Endothelial cell of umbilical vein (primary cell): ENCODE measurements at regions not wholly inside any gene's neighbourhood (a gene's known extent, or its start where the extent isn't known, plus 50 kb on each side); places are given as distances from the start of the nearest gene placed in this dataset.

ENCODE experiments used
- BruUV-seq: library from RNA; stranded (reverse); fragments of 400-500 nt; replicated peaks from 2 replicates; lab custom pipeline; 2021; lab: Mats Ljungman, UMichigan
- CTCF ChIA-PET: fragments of 300-600, 350-600 bp; sonication (Branson Sonifier 250); formaldehyde crosslinking; loops from one replicate; lab custom pipeline; 2021; ENCODE audit warnings: antibody characterized with exemption, inconsistent platforms; lab: Charles Lee
- POLR2A ChIA-PET: fragments of 300-600, 350-600 bp; sonication (Branson Sonifier 250); formaldehyde crosslinking; loops from one replicate; lab custom pipeline; 2021; ENCODE audit warnings: antibody characterized with exemption, inconsistent platforms; lab: Charles Lee
- DNase-seq: peaks from one replicate; pipeline ENCODE4 v3.0.0-alpha.2; 2011; ENCODE audit warnings: low read depth, low spot score
- FAIRE-seq: peaks from 2 replicates; lab custom pipeline; 2011; peaks lifted over from hg19 to GRCh38; lab: Jason Lieb, UNC
- H2AFZ ChIP-seq: 2 replicates; pipeline ENCODE4 v1.6.0; 2012; ENCODE audit warnings: low read depth, low read length, control low read depth, inconsistent platforms
- H3K27ac ChIP-seq: 2 replicates; pipeline ENCODE4 v1.5.1; 2011; ENCODE audit warnings: low read depth, mild to moderate bottlenecking, control low read depth, low read length, moderate library complexity; ENCODE audit not compliant: insufficient read depth
- H3K27me3 ChIP-seq, 2 experiments: 2 replicates each; pipeline versions ENCODE4 v1.6.0 to v1.6.1; 2011; ENCODE audit warnings: low read length in 2 of 2, mixed read lengths in 1 of 2; ENCODE audit not compliant: control insufficient read depth in 2 of 2, insufficient read depth in 2 of 2
- H3K36me3 ChIP-seq, 2 experiments: 2 replicates in 1 of 2; 3 replicates in 1 of 2; pipeline ENCODE4 v1.5.1; 2011; ENCODE audit warnings: low read length in 2 of 2, mild to moderate bottlenecking in 1 of 2, moderate library complexity in 1 of 2; ENCODE audit not compliant: control insufficient read depth in 2 of 2, insufficient read depth in 2 of 2; ENCODE audit errors: extremely low read depth in 1 of 2
- H3K4me1 ChIP-seq: 3 replicates; pipeline ENCODE4 v1.5.1; 2011; ENCODE audit warnings: mild to moderate bottlenecking, low read length; ENCODE audit not compliant: control insufficient read depth, insufficient read depth; ENCODE audit errors: extremely low read depth
- H3K4me2 ChIP-seq: 2 replicates; pipeline ENCODE4 v1.6.1; 2011; ENCODE audit warnings: low read length, control low read depth, mixed read lengths; ENCODE audit not compliant: insufficient read depth
- H3K4me3 ChIP-seq, 3 experiments: fragments of 200-600 bp in 1 of 3; sonication (generic), shearing (Covaris generic) in 1 of 3; replicated peaks in 1 of 3; 2 replicates each; pipeline ENCODE4 v1.5.1; 2011 to 2016; ENCODE audit warnings: control low read depth in 3 of 3, low read length in 3 of 3, mild to moderate bottlenecking in 2 of 3, inconsistent platforms in 1 of 3, low read depth in 1 of 3, moderate library complexity in 1 of 3; ENCODE audit not compliant: insufficient read depth in 1 of 3
- H3K79me2 ChIP-seq: 2 replicates; pipeline ENCODE4 v1.6.0; 2012; ENCODE audit warnings: low read length, inconsistent platforms; ENCODE audit not compliant: control insufficient read depth, insufficient read depth
- H3K9ac ChIP-seq: replicated peaks from 2 replicates; pipeline ENCODE3; 2011; ENCODE audit warnings: low read length, control low read depth; ENCODE audit not compliant: insufficient read depth; ENCODE audit errors: extremely low read depth
- H3K9me1 ChIP-seq: replicated peaks from 3 replicates; pipeline ENCODE4 v1.6.0; 2011; ENCODE audit warnings: mild to moderate bottlenecking, low read length; ENCODE audit not compliant: control insufficient read depth, insufficient read depth; ENCODE audit errors: extremely low read depth
- H3K9me3 ChIP-seq: replicated peaks from 2 replicates; pipeline ENCODE4 v1.5.1; 2012; ENCODE audit warnings: low read length, inconsistent platforms; ENCODE audit not compliant: control insufficient read depth, insufficient read depth
- H4K20me1 ChIP-seq: replicated peaks from 2 replicates; pipeline ENCODE3; 2011; ENCODE audit warnings: mild to moderate bottlenecking, low read length; ENCODE audit not compliant: control insufficient read depth, insufficient read depth; ENCODE audit errors: extremely low read depth
- EZH2 ChIP-seq: IDR thresholded peaks from 2 replicates; pipeline ENCODE4 v1.6.1; 2012; ENCODE audit warnings: borderline replicate concordance, low read depth, mild to moderate bottlenecking, moderate library complexity, low read length, inconsistent platforms; ENCODE audit not compliant: severe bottlenecking
- FOS ChIP-seq: IDR thresholded peaks from 2 replicates; pipeline ENCODE4 v1.6.1; 2011; ENCODE audit warnings: mild to moderate bottlenecking, low read length, moderate library complexity, borderline replicate concordance; ENCODE audit not compliant: insufficient read depth
- GATA2 ChIP-seq: IDR thresholded peaks from 2 replicates; pipeline ENCODE4 v1.7.0; 2011; ENCODE audit warnings: low read depth, mild to moderate bottlenecking, moderate library complexity, mixed read lengths, low read length; ENCODE audit not compliant: insufficient read length, insufficient read depth
- JUN ChIP-seq: IDR thresholded peaks from 2 replicates; pipeline ENCODE4 v1.6.1; 2011; ENCODE audit warnings: borderline replicate concordance, low read depth; ENCODE audit not compliant: insufficient read length, insufficient read depth
- MYC ChIP-seq: IDR thresholded peaks from one replicate; pipeline ENCODE4 v1.6.1; 2011; ENCODE audit warnings: mild to moderate bottlenecking, low read depth, low read length
- POLR2AphosphoS5 ChIP-seq: IDR thresholded peaks from 2 replicates; pipeline ENCODE4 v1.6.1; 2012; ENCODE audit warnings: low read depth, mild to moderate bottlenecking, control low read depth, low read length, moderate library complexity; ENCODE audit not compliant: insufficient read depth
- dilution Hi-C: fragments of 300-500 bp; cut with MboI; formaldehyde crosslinking; loops from one replicate; pipeline ENCODE4 v1.15.0; 2019; ENCODE audit warnings: low sequenced_read_pairs; ENCODE audit not compliant: extremely low pct_ligation_motif_present
- intact Hi-C: fragments of 100-400 bp; cut with micrococcal nuclease; formaldehyde crosslinking; loops from one replicate; pipeline ENCODE4 v1.10.0; 2022
- TF ChIP-seq, protein P1 (sequence below), 2 donors: IDR thresholded peaks; 1 replicate in 1 of 2; 2 replicates in 1 of 2; pipeline ENCODE4 v1.5.1; 2011; ENCODE audit warnings: low read length in 2 of 2, mild to moderate bottlenecking in 2 of 2, moderate library complexity in 2 of 2, control low read depth in 1 of 2, inconsistent platforms in 1 of 2, low read depth in 1 of 2; ENCODE audit not compliant: insufficient read depth in 1 of 2; ENCODE audit errors: extremely low read depth in 1 of 2
- TF ChIP-seq, protein P2 (sequence below): IDR thresholded peaks from 2 replicates; pipeline ENCODE4 v1.6.1; 2011; ENCODE audit not compliant: insufficient read depth, insufficient read length

DNA sequence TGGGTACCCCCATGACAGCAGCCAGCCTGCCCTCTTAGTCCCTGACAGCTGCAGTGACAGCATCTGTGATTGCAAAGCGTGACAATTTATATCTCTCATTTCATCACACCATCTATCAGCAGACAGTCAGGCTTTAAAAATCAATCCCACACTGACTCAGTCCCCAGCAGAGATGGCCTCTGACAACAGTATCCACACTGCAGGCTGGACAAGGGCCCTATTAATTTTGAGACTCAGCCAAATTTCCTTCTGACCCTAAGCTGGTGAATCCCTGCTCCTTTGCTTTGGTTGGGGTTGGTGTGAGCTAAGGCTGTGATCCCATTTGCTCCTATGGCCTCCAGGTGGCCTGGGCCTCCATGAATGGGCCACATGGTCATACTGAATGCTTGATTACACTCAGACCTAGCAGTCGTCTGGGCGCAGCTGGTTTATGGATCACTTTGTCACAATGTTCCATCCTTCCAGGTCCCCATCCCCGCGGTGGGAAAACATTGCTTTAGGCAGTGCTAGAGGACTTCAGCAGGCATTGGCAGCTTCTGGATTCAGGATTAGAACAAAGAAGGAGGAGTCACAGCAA is 68.2 kb upstream of the B3GAT1 start:
- no peak overlapping the region for H3K9ac ChIP-seq
- DNase-seq (no peak), FAIRE-seq (no peak)
- H3K36me3 ChIP-seq: no peaks in the 10 kb centered on the region
- H3K9me3 ChIP-seq: no peaks in the 10 kb centered on the region
- H3K4me3 ChIP-seq: no peak overlapping the region
- POLR2A ChIA-PET: no interaction called here
- no peaks in the 10 kb centered on the region for H3K9me1 ChIP-seq
- no peaks in the 10 kb centered on the region for H3K79me2 ChIP-seq
- H3K4me1 ChIP-seq: no peaks in the 10 kb centered on the region
- H2AFZ ChIP-seq: no peak overlapping the region
- H3K27ac ChIP-seq: no peak overlapping the region
- dilution Hi-C loops: no loop called here
- H3K4me2 ChIP-seq: no peak overlapping the region
- CTCF ChIA-PET: no interaction called here
- BruUV-seq: no TSS peak
- TF ChIP-seq EZH2: no peak
- TF ChIP-seq GATA2: no peak
- TF ChIP-seq JUN: no peak
- H3K27me3 ChIP-seq: no peaks in the 10 kb centered on the region
- no peaks in the 10 kb centered on the region for H4K20me1 ChIP-seq
- intact Hi-C loops: no loop called here

DNA sequence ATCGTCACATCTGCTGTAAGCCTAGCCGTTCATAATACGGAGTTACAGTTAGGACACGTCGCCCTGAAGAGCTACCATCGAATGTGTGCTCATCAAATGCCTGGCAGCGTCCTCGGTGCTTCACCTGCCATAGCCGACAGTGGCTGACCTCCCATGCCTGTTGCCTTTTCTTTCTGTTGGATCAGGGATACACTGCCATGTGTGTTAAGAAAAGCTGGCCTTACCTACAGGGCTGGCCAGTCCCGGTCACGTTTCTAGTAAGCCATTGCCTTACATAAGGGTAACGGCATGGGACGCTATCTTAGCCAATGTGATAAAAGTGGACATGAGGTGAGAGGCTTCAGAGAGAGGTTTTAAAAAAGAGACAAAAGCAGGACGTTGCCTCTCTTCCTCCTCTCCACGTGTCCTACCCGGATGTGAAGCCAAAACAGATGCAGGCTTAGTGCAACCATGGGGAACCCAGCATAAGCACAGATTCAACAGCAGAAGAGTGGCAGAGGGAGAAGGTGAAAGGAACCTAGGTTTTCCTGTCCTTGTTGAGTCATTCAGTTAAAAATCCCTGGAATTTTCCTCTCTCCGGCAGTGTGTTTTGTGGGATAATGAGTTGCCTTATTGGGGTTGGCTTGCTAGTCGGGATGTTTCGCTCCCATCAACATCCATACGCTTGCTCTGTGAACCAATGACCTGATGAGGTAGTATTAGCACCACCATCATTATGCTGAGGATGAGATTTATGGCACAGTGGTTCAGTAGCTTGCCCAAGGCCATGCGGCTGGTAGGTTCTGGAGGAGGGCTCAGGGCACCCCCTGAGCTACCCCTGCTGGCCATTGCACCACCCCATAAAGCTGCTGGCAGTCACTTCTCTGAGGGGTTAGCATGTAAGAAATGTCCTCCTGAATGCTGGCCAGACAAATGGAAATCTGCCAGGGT is 67.4 kb upstream of the B3GAT1 start:
- ChIA-PET POLR2A (no interaction called here), CTCF (no interaction called here)
- dilution Hi-C loops: no loop called here
- H3K36me3 ChIP-seq: no peaks in the 10 kb centered on the region
- H3K9ac ChIP-seq: no peak overlapping the region
- H3K27ac ChIP-seq: no peak overlapping the region
- BruUV-seq: no TSS peak
- no peaks in the 10 kb centered on the region for H4K20me1 ChIP-seq
- TF ChIP-seq MYC (no peak), JUN (no peak), POLR2AphosphoS5 (no peak), FOS (no peak), GATA2 (no peak), EZH2 (no peak)
- TF ChIP-seq, protein P1, sequence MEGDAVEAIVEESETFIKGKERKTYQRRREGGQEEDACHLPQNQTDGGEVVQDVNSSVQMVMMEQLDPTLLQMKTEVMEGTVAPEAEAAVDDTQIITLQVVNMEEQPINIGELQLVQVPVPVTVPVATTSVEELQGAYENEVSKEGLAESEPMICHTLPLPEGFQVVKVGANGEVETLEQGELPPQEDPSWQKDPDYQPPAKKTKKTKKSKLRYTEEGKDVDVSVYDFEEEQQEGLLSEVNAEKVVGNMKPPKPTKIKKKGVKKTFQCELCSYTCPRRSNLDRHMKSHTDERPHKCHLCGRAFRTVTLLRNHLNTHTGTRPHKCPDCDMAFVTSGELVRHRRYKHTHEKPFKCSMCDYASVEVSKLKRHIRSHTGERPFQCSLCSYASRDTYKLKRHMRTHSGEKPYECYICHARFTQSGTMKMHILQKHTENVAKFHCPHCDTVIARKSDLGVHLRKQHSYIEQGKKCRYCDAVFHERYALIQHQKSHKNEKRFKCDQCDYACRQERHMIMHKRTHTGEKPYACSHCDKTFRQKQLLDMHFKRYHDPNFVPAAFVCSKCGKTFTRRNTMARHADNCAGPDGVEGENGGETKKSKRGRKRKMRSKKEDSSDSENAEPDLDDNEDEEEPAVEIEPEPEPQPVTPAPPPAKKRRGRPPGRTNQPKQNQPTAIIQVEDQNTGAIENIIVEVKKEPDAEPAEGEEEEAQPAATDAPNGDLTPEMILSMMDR (IDR thresholded peaks at IDR 0.05; ENCODE audit: extremely low read depth in 1 of 2, insufficient read depth in 1 of 2, low read depth in 1 of 2, low read length in 2 of 2): no peak
- TF ChIP-seq, protein P2, sequence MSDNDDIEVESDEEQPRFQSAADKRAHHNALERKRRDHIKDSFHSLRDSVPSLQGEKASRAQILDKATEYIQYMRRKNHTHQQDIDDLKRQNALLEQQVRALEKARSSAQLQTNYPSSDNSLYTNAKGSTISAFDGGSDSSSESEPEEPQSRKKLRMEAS: no peak
- FAIRE-seq: no peak
- DNase-seq: no peak
- no peak overlapping the region for H2AFZ ChIP-seq
- no peaks in the 10 kb centered on the region for H3K9me1 ChIP-seq
- H3K4me2 ChIP-seq: no peak overlapping the region
- H3K4me1 ChIP-seq: no peaks in the 10 kb centered on the region
- H3K79me2 ChIP-seq: no peaks in the 10 kb centered on the region
- intact Hi-C loops: no loop called here
- H3K9me3 ChIP-seq: no peaks in the 10 kb centered on the region
- no peaks in the 10 kb centered on the region for H3K27me3 ChIP-seq
- H3K4me3 ChIP-seq: no peak overlapping the region
